H9 (cell line): ENCODE measurements at regions not wholly inside any gene's neighbourhood (a gene's known extent, or its start where the extent isn't known, plus 50 kb on each side); places are given as distances from the start of the nearest gene placed in this dataset.

Source experiments
- DNase-seq: peaks from one replicate; pipeline ENCODE4 v3.0.0-alpha.2; 2017
- H2AFZ ChIP-seq: one replicate; pipeline ENCODE4 v1.6.1; 2013; ENCODE audit warnings: mild to moderate bottlenecking, low read length, control low read depth, moderate library complexity
- H2AK5ac ChIP-seq: 2 replicates; pipeline ENCODE4 v1.6.1; 2013; ENCODE audit warnings: low read length, control low read depth, mixed read lengths; ENCODE audit not compliant: insufficient read length
- H2BK120ac ChIP-seq: one replicate; pipeline ENCODE4 v1.6.1; 2013; ENCODE audit warnings: low read depth, mild to moderate bottlenecking, low read length, control low read depth, inconsistent platforms; ENCODE audit not compliant: poor library complexity, severe bottlenecking
- H2BK12ac ChIP-seq: 2 replicates; pipeline ENCODE4 v1.6.1; 2013; ENCODE audit warnings: low read length, control low read depth, mixed read lengths, low read depth; ENCODE audit not compliant: insufficient read length
- H2BK15ac ChIP-seq: 2 replicates; pipeline ENCODE4 v1.6.1; 2013; ENCODE audit warnings: low read depth, low read length, control low read depth
- H2BK20ac ChIP-seq: one replicate; pipeline ENCODE4 v1.6.1; 2013; ENCODE audit warnings: low read depth, mild to moderate bottlenecking, low read length, control low read depth, inconsistent platforms; ENCODE audit not compliant: poor library complexity, severe bottlenecking
- H2BK5ac ChIP-seq: 2 replicates; pipeline ENCODE4 v1.6.1; 2013; ENCODE audit warnings: low read length, control low read depth, mixed read lengths; ENCODE audit not compliant: insufficient read length
- H3K14ac ChIP-seq: 2 replicates; pipeline ENCODE4 v1.6.1; 2013; ENCODE audit warnings: low read length, control low read depth; ENCODE audit not compliant: insufficient read depth
- H3K18ac ChIP-seq: 2 replicates; pipeline ENCODE4 v1.6.1; 2013; ENCODE audit warnings: low read depth, mild to moderate bottlenecking, mixed read lengths, low read length, control low read depth; ENCODE audit not compliant: insufficient read length
- H3K23ac ChIP-seq: 2 replicates; pipeline ENCODE4 v1.6.1; 2013; ENCODE audit warnings: low read length, control low read depth, mixed read lengths, low read depth; ENCODE audit not compliant: insufficient read length
- H3K23me2 ChIP-seq: 2 replicates; pipeline ENCODE4 v1.6.1; 2013; ENCODE audit warnings: low read depth, mild to moderate bottlenecking, mixed read lengths, low read length, control low read depth; ENCODE audit not compliant: insufficient read length, poor library complexity, severe bottlenecking
- H3K27ac ChIP-seq: 2 replicates; pipeline ENCODE4 v1.5.1; 2013; ENCODE audit warnings: low read length, control low read depth, mixed read lengths, low read depth; ENCODE audit not compliant: insufficient read length
- H3K27me3 ChIP-seq: 2 replicates; pipeline ENCODE4 v1.6.1; 2013; ENCODE audit warnings: low read length, control low read depth, inconsistent platforms; ENCODE audit not compliant: insufficient read depth
- H3K4ac ChIP-seq: 2 replicates; pipeline ENCODE4 v1.6.1; 2013; ENCODE audit warnings: low read depth, mild to moderate bottlenecking, control low read depth, inconsistent platforms, low read length, moderate library complexity
- H3K4me1 ChIP-seq: 2 replicates; pipeline ENCODE4 v1.6.1; 2013; ENCODE audit warnings: low read length, control low read depth, inconsistent platforms; ENCODE audit not compliant: insufficient read depth
- H3K4me2 ChIP-seq: 2 replicates; pipeline ENCODE4 v1.6.1; 2013; ENCODE audit warnings: low read length, control low read depth, mixed read lengths; ENCODE audit not compliant: insufficient read length, insufficient read depth
- H3K56ac ChIP-seq: 2 replicates; pipeline ENCODE4 v1.6.1; 2013; ENCODE audit warnings: low read depth, mild to moderate bottlenecking, mixed read lengths, low read length, control low read depth; ENCODE audit not compliant: insufficient read length
- H3K79me1 ChIP-seq: 2 replicates; pipeline ENCODE4 v1.6.1; 2013; ENCODE audit warnings: low read depth, mild to moderate bottlenecking, moderate library complexity, low read length, control low read depth, inconsistent platforms; ENCODE audit not compliant: insufficient read depth, poor library complexity, severe bottlenecking
- H3K79me2 ChIP-seq: 2 replicates; pipeline ENCODE4 v1.6.1; 2013; ENCODE audit warnings: low read length, control low read depth, inconsistent platforms; ENCODE audit not compliant: insufficient read depth
- H3K9ac ChIP-seq: 2 replicates; pipeline ENCODE4 v1.6.1; 2013; ENCODE audit warnings: low read length, control low read depth, mixed read lengths; ENCODE audit not compliant: insufficient read length; ENCODE audit errors: extremely low read depth
- H3K9me3 ChIP-seq: one replicate; pipeline ENCODE4 v1.6.1; 2013; ENCODE audit warnings: low read depth, low read length, inconsistent platforms; ENCODE audit not compliant: control insufficient read depth
- H3T11ph ChIP-seq: one replicate; pipeline ENCODE4 v1.6.1; 2013; ENCODE audit warnings: mild to moderate bottlenecking, low read length, control low read depth, inconsistent platforms
- H4K20me1 ChIP-seq: one replicate; pipeline ENCODE4 v1.6.1; 2013; ENCODE audit not compliant: control insufficient read depth, insufficient read length, insufficient read depth
- H4K5ac ChIP-seq: 2 replicates; pipeline ENCODE4 v1.6.1; 2013; ENCODE audit warnings: low read depth, mild to moderate bottlenecking, mixed read lengths, low read length, control low read depth; ENCODE audit not compliant: insufficient read length
- H4K8ac ChIP-seq: replicated peaks from 2 replicates; pipeline ENCODE4 v1.6.1; 2013; ENCODE audit warnings: low read length, control low read depth, mixed read lengths, low read depth; ENCODE audit not compliant: insufficient read length
- H4K91ac ChIP-seq: 2 replicates; pipeline ENCODE4 v1.6.1; 2013; ENCODE audit warnings: low read depth, mild to moderate bottlenecking, moderate library complexity, mixed read lengths, low read length, control low read depth; ENCODE audit not compliant: insufficient read length
- H3K27ac Mint-ChIP-seq, 3 experiments: 2 replicates in 2 of 3; 3 replicates in 1 of 3; pipeline ENCODE4 v1.8.0; 2020 to 2021; ENCODE audit warnings: mixed read lengths in 3 of 3, mild to moderate bottlenecking in 1 of 3, moderate library complexity in 1 of 3
- H3K27me3 Mint-ChIP-seq: 2 replicates; pipeline ENCODE4 v1.8.0; 2021; ENCODE audit warnings: low read depth, mild to moderate bottlenecking, moderate library complexity, mixed read lengths
- H3K36me3 Mint-ChIP-seq, 3 experiments: 2 replicates in 2 of 3; 3 replicates in 1 of 3; pipeline ENCODE4 v1.8.0; 2020 to 2021; ENCODE audit warnings: low read depth in 3 of 3, mixed read lengths in 3 of 3; ENCODE audit not compliant: insufficient read depth in 1 of 3
- H3K4me1 Mint-ChIP-seq, 2 experiments: 2 replicates each; pipeline ENCODE4 v1.8.0; 2020; ENCODE audit warnings: mixed read lengths in 2 of 2
- H3K4me3 Mint-ChIP-seq, 2 experiments: 2 replicates in 1 of 2; 3 replicates in 1 of 2; pipeline ENCODE4 v1.8.0; 2020 to 2021; ENCODE audit warnings: mild to moderate bottlenecking in 2 of 2, mixed read lengths in 2 of 2, moderate library complexity in 1 of 2
- H3K9me3 Mint-ChIP-seq, 2 experiments: 2 replicates in 1 of 2; 3 replicates in 1 of 2; pipeline ENCODE4 v1.8.0; 2020; ENCODE audit warnings: mild to moderate bottlenecking in 2 of 2, mixed read lengths in 2 of 2, moderate library complexity in 1 of 2
- CTCF ChIP-seq: fragments of 200-600 bp; sonication (generic); conservative IDR thresholded peaks from 3 replicates; pipeline ENCODE4 v1.8.0; 2021; ENCODE audit warnings: antibody characterized with exemption, mild to moderate bottlenecking
- WGBS: extraction: QIAGEN DNeasy Blood & Tissue Kit; methylation state at CpG from one replicate; pipeline ENCODE4 v1.1.7; 2013; ENCODE audit warnings: missing lambda C conversion rate, low lambda C conversion rate, mixed read lengths; ENCODE audit not compliant: insufficient read length; ENCODE audit errors: extremely low coverage; 5-methylcytosine and 5-hydroxymethylcytosine counted together

- H2BK20ac ChIP-seq, result no peak overlapping the region
- no peak overlapping the region for H3K27ac ChIP-seq
- no peak overlapping the region for H4K8ac ChIP-seq
- H2BK15ac ChIP-seq, result no peak overlapping the region
- no peaks in the 10 kb centered on the region for H3K9me3 Mint-ChIP-seq
- H3K79me1 ChIP-seq, result no peaks in the 10 kb centered on the region
- H3K27ac Mint-ChIP-seq, result peak overlapping the region in 2 of 3 experiments; percentile 29 to 96; a peak in 2 of 7 replicates
- H3K23me2 ChIP-seq, result no peaks in the 10 kb centered on the region
- H3K27me3 ChIP-seq, result no peaks in the 10 kb centered on the region
- no peak for DNase-seq
- H2AK5ac ChIP-seq, result no peak overlapping the region
- no peaks in the 10 kb centered on the region; the same call in 1 of the 2 replicates for H3K4me1 ChIP-seq
- no peak overlapping the region for H2BK5ac ChIP-seq
- H3K56ac ChIP-seq, result no peak overlapping the region
- no peak overlapping the region for H4K91ac ChIP-seq
- H3K4ac ChIP-seq, result no peak overlapping the region
- no peaks in the 10 kb centered on the region; the same call in 1 of the 2 replicates for H3K27me3 Mint-ChIP-seq
- H2BK120ac ChIP-seq, result no peak overlapping the region
- no peaks in the 10 kb centered on the region for H3K79me2 ChIP-seq
- H3K18ac ChIP-seq, result no peak overlapping the region
- no CpG with 5 or more reads among the region's 2 CpGs for WGBS
- no peak overlapping the region for H4K5ac ChIP-seq
- H3K36me3 Mint-ChIP-seq, result no peaks in the 10 kb centered on the region
- H2BK12ac ChIP-seq, result no peak overlapping the region
- H3K4me2 ChIP-seq, result no peak overlapping the region
- no peak for TF ChIP-seq CTCF
- H3K9ac ChIP-seq, result no peak overlapping the region
- no peak overlapping the region for H3K4me3 Mint-ChIP-seq
- H3K4me1 Mint-ChIP-seq, result peaks cover 11 to 16% of the 10 kb centered on the region in 2 experiments
- H4K20me1 ChIP-seq, result no peaks in the 10 kb centered on the region
- no peak overlapping the region for H3K23ac ChIP-seq
- H3K14ac ChIP-seq, result no peak overlapping the region
- no peak overlapping the region for H2AFZ ChIP-seq
- no peaks in the 10 kb centered on the region for H3K9me3 ChIP-seq
- no peak overlapping the region for H3T11ph ChIP-seq
Measured at GRCh38 chr1:208476846-208477170, 232.6 kb upstream of the PLXNA2 start.
